Fibroblast of skin of left biceps (primary cell): ENCODE measurements at regions not wholly inside any gene's neighbourhood (a gene's known extent, or its start where the extent isn't known, plus 50 kb on each side); places are given as distances from the start of the nearest gene placed in this dataset.

Experiments
- DNase-seq, 2 experiments: peaks; one replicate each; pipeline ENCODE4 v3.0.0-alpha.2; 2013; ENCODE audit warnings: low read depth in 2 of 2

DNA sequence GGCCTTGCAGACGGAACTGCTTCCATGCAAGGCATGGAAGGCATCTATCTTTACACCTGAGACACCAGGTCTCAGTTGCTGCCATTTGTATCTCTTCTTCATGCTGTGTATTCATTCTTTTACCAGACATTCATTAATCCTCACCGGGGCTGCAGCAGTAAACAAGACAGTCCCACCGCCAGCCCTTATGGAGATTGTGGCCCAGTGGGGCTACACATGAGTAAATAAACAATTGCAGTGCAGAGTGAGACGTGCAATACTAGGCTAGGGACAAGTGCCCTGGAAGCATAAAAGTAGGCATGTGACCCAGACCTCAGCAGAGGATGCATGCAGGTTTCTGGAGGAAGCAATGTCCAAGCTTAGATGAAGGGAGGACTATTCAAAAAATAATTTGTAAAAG lies 497.6 kb upstream of the KLHL29 start:
- DNase-seq: no peak

GRCh38 chr2:22887845-22888244 lies 497.1 kb upstream of the KLHL29 start:
- no peak for DNase-seq

- DNase-seq: no peak
These were observed 494.8 kb upstream of the KLHL29 start for GRCh38 chr2:22890132-22890531.

DNA sequence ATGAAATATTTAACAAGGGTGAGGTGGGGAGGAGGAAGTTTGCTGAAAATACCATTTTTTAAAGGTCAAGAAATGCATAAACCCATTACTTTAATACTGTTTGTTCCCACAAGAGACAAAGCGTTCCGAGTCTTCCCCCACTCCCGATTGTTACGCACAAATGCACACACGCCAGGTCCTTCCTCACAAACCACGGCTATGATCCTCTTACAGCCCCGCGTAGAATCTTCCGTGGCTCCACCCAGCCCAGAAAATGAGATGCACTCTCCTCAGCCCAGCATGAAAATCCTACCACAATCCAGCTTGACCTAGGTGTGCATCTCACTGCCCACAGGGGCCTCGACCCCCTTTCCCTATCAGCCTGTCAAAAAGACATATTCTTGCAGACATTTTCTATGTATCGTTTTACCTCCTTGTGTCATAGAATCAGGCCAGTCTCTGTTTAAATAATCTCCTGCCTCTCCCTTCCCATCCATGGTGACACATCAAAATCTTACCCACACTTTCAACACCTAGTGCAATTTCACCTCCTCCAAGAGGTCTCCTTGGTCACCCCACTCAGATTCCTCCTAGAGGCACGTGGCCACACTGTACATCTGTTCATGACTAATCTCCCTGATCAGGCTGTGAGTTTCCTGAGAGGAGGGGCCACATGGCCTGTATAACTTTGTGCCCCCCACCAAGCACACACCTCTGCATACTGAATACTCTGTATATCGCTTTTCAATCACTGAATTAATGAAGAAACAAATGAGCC lies 491.0 kb upstream of the KLHL29 start:
- no peak for DNase-seq

- DNase-seq: no peak
These were observed 490.2 kb upstream of the KLHL29 start for GRCh38 chr2:22894761-22895160.

DNA sequence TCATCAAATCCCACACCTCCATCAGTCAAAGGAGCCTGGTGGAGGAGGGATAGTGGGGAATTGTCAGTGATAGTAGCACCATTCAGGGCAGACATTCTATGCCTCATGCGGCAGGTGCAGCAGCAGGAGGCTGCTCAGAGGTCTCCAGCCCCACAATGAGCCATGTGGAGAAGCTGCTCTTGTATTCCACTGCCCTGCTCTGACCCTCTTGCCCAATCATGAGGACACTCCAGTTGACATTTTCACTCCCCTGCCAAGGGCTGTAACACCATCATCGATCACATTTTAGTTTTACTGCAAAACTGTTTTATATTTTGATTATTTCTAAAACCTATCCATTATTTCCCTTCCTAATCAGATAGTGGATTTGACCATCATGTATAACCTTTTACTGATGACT lies 487.6 kb upstream of the KLHL29 start:
- no peak for DNase-seq

- DNase-seq: no peak
These were observed 484.3 kb upstream of the KLHL29 start for GRCh38 chr2:22900674-22901073.

DNA sequence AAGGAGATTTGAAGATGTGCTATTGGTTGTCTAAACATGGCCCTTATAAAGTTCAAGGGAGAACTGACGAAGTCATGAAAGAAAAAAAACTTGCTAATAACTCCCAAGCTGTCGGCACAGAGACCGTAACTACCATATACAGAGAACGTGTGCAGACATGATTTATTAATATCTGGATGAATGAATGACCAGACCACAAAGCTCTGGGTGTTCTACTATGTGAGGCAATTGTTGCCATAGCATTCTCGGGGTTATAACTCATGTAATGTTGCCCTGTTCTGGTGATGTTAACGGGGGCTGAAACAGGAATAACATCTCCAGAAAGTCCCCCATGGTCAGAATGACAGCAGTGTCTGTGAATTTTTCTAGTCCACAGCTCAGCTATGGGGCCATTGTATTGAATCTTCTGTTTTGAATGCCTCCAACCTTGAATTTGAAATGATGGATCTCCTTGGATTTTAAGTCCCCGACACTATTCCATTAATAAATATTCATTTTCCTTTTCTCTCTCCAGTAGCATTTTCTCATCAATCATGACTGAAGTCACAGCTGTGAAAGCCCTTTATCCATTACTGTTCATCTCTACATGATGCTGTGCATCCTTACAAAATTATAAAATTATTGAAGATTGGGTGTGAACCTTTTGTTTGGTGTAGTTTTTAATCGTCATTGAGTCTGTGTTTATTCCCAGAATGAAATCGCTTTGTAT lies 483.4 kb upstream of the KLHL29 start:
- no peak for DNase-seq

DNA sequence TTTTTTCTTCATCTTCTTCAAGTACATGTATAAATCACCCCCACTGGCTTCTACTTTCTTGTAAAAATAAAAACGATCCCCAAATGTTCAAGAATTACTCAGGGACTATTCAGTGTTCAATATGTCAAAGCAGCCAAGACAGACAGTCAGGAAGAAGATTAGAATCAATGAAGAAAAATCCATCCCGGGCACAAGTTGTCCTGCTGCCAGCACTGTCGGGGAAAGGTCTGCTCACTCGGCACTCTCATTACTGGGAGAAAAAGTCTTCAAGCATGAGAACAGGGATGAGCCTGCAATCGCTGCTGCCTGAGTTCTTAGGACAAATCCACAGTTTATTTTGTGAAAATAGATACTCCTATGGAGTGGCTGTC lies 482.8 kb upstream of the KLHL29 start:
- no peak for DNase-seq

GRCh38 chr2:22902662-22903165 lies 482.3 kb upstream of the KLHL29 start:
- DNase-seq: no peak

DNA sequence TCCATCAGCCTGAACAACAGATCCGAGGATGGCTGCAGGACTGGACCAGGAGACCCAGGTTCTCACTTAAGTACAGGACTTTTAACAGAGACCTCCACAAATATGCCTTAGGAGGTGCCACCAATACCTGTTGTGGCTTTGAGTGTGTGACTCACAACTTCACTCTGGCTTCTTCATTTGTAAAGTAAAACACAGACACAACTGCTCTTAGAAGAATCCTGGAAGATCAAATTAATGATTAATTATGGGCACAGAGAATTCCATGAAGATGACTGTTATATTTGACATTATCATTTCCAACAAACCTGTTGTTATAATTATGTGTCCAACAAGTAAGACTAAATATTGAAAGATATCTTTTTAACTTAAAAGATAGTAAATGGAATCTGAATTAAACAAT lies 481.4 kb upstream of the KLHL29 start:
- no peak for DNase-seq

DNA sequence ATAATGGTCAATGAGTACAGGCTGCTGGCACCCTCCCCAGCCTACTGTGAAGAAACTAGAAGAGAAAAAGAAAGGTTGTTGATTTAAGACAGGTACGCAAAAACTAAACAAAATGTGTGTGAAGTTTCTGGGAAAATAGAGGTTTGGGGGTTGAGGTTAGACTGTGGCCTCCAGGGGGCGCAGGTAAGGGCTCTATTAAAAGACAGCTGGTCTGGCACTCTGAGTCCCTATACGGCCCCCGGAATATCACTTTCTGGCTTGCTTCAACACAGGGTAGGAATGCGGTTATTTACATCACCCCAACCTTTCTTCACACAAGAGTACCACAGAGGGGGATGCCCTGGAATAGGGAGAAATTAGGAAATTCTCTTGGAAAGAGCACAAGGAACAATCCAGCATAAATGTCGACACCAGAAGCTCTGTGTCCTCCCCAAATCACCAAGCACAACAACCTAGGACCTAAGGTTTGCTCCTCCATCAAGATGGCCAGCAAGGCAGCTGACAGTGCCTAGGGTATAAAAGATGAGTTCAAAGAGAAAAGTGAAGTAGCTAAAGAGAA lies 480.8 kb upstream of the KLHL29 start:
- DNase-seq: no peak

DNA sequence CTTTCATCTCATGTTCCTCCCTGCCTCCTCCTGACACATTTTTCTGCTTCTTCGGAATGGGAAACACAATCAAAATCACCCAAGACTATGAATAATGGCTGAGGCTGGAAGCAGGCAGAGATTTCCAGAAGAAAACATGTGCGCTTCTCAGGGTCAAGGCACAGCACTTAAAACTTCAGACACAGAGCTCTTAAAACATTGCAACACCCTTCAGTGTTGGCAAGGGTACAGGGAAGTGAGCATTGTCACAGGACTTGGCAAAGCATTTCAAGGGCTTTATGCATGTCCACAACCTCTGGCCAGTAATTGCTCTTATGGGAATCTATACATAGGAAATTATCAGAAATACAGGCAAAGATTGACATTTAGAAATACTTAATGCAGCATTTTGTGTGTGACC lies 477.6 kb upstream of the KLHL29 start:
- no peak for DNase-seq

DNA sequence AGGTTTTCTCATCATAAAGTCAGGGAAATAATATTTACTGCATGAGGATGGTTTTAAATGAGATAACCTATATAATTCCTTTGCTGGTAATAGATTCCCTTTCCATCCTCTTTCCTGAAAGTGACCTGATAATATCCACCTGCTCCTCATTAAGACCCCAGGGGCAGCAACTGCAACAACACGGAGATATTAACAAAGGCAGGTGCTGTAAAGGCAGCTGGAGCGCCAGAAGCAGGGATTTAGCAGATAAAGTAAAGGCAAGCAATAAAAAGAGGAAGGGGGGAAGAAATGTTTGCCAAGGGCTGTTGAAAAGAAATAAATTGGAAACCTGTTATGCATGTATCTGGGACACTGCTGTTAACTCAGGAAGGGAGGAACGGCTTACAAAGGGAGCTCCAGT lies 472.6 kb upstream of the KLHL29 start:
- DNase-seq: no peak

DNA sequence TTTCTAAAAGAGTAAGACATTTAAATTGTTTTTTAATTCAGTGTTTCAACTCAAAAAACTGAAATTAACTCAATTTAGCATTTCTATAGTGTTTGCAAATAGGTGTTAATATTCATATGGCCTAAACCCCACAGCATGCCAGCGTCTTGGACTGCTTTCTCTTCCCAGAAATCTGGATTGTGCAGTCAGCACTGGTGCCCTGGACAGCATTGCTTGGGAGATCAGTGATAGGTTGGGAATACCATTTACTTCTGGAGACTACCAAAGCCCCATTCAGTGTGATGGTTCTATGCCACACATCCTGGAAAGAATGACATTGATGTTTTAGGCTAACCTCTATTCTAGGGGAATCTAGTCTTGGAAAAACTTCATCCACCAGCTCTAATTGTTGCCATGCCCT lies 455.0 kb upstream of the KLHL29 start:
- no peak for DNase-seq

GRCh38 chr2:22930781-22931180 lies 454.2 kb upstream of the KLHL29 start:
- DNase-seq: no peak

DNA sequence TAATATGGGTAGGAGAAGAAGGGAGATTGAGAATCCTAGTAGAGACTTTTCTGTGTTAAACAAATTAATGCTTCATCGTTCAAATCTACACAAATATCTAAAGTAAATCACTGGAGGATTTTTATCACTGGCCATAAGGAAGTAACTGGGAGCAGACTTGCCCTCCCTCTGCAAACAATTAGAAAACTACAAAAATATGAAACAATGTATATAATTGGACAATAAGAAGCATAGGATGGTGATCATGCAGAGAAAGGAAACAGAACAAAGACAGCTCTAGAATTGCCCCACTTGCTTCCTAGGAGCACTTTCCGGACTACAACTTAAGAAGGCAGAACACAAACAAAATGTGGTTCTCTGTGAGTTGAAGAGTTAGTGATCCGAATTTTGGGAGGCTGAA lies 452.7 kb upstream of the KLHL29 start:
- DNase-seq: no peak

GRCh38 chr2:22934747-22935146 lies 450.2 kb upstream of the KLHL29 start:
- no peak for DNase-seq

DNA sequence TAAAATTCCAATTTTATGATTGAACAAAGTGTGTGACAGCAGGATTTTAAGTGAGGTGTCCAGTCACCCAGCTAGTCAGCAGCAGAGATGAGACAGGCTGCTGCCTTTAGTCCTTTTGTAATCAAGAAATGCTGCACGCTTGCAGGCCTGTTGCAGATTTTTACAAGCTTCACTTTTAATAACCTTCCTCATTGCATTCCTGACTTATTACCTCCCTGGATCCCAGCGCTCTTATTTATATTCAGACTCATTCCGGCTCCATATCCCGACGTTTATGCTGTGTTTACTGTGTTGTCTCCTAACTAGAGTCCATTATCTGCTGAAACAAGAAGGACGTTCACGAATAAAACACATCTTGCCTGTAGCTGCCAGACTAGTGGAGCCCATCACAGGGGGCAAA lies 442.5 kb upstream of the KLHL29 start:
- DNase-seq: no peak

- DNase-seq: no peak
These were observed 440.8 kb upstream of the KLHL29 start for GRCh38 chr2:22944143-22944542.

GRCh38 chr2:22946553-22946952 lies 438.4 kb upstream of the KLHL29 start:
- DNase-seq: no peak

DNA sequence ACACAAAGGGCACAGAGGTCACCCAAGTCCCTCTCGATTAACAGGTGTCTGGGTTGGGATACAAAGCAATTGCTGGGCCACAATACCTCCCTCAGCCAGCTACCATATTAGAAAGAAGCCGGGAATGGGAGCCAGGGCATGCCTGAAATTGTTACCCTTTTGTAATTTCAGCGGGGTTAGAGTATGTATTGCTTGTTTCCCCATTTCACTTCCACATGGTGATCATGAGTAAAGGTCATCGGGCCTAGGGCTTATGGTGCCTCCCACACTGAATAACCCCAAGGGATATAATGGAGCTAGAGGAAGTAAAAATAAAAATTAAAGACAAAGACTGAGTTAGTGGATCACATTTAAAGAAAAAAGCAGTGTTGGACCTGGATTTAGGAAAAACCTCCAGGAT lies 437.2 kb upstream of the KLHL29 start:
- no peak for DNase-seq

- no peak for DNase-seq
These were observed 434.5 kb upstream of the KLHL29 start for GRCh38 chr2:22950431-22950830.
